IMR-90 (cell line): ENCODE measurements at regions not wholly inside any gene's neighbourhood (a gene's known extent, or its start where the extent isn't known, plus 50 kb on each side); places are given as distances from the start of the nearest gene placed in this dataset.

Experiments
- ATAC-seq: fragments of 200-7000 bp; cut with Tn5 transposase; 2 replicates; pipeline ENCODE4 v1.9.1; 2020; ENCODE audit warnings: low read depth, mild to moderate bottlenecking, moderate library complexity
- BruUV-seq: library from RNA; stranded (reverse); fragments of 400-500 nt; replicated peaks from 2 replicates; lab custom pipeline; 2021; lab: Mats Ljungman, UMichigan
- CTCF ChIA-PET: fragments of 300-600 bp; formaldehyde crosslinking; extraction: SDS; loops from one replicate; lab custom pipeline; 2021; ENCODE audit warnings: antibody characterized with exemption; lab: Yijun Ruan, JAX
- POLR2A ChIA-PET: fragments of 300-600 bp; sonication (Branson Sonifier 250); formaldehyde crosslinking; loops from one replicate; lab custom pipeline; 2022; ENCODE audit warnings: antibody characterized with exemption; ENCODE audit not compliant: unreplicated experiment; lab: Charles Lee
- DNase-seq: peaks from one replicate; pipeline ENCODE4 v3.0.0; 2013
- H2AFZ ChIP-seq: replicated peaks from 2 replicates; pipeline ENCODE3; 2013; ENCODE audit warnings: low read length, mild to moderate bottlenecking; ENCODE audit not compliant: poor library complexity
- H2AK5ac ChIP-seq: 2 replicates; pipeline ENCODE4 v1.6.1; 2013; ENCODE audit warnings: low read depth, low read length, inconsistent platforms
- H2AK9ac ChIP-seq: replicated peaks from 2 replicates; pipeline ENCODE3; 2013; ENCODE audit warnings: mild to moderate bottlenecking, low read depth, low read length, moderate library complexity; ENCODE audit not compliant: poor library complexity
- H2BK120ac ChIP-seq: 2 replicates; pipeline ENCODE4 v1.6.1; 2013; ENCODE audit warnings: low read depth, low read length, inconsistent platforms
- H2BK15ac ChIP-seq: 3 replicates; pipeline ENCODE4 v1.6.1; 2013; ENCODE audit warnings: low read depth, low read length, inconsistent platforms
- H2BK20ac ChIP-seq: 2 replicates; pipeline ENCODE4 v1.6.1; 2013; ENCODE audit warnings: low read depth, mild to moderate bottlenecking, inconsistent platforms, low read length, moderate library complexity
- H2BK5ac ChIP-seq: 2 replicates; pipeline ENCODE4 v1.6.1; 2013; ENCODE audit warnings: mild to moderate bottlenecking, low read depth, low read length, inconsistent platforms; ENCODE audit not compliant: poor library complexity, severe bottlenecking
- H3K14ac ChIP-seq: replicated peaks from 2 replicates; pipeline ENCODE4 v1.6.1; 2013; ENCODE audit warnings: low read depth, low read length, inconsistent platforms
- H3K18ac ChIP-seq: 2 replicates; pipeline ENCODE4 v1.6.1; 2013; ENCODE audit warnings: low read depth, low read length, control low read depth
- H3K23ac ChIP-seq: 2 replicates; pipeline ENCODE4 v1.6.1; 2013; ENCODE audit warnings: low read depth, low read length, inconsistent platforms
- H3K27ac ChIP-seq: 2 replicates; pipeline ENCODE4 v1.5.1; 2013; ENCODE audit warnings: mild to moderate bottlenecking, control low read depth, low read length; ENCODE audit not compliant: insufficient read depth
- H3K27me3 ChIP-seq: 2 replicates; pipeline ENCODE4 v1.6.1; 2013; ENCODE audit warnings: low read length; ENCODE audit not compliant: control insufficient read depth, insufficient read depth
- H3K36me3 ChIP-seq: 2 replicates; pipeline ENCODE4 v1.6.1; 2013; ENCODE audit warnings: low read length, mixed read lengths; ENCODE audit not compliant: control insufficient read depth, insufficient read depth
- H3K4ac ChIP-seq: 2 replicates; pipeline ENCODE4 v1.6.1; 2013; ENCODE audit warnings: low read depth, low read length, inconsistent platforms
- H3K4me1 ChIP-seq: 2 replicates; pipeline ENCODE4 v1.6.1; 2013; ENCODE audit warnings: low read length, mixed read lengths; ENCODE audit not compliant: control insufficient read depth, insufficient read depth
- H3K4me2 ChIP-seq: 2 replicates; pipeline ENCODE4 v1.6.1; 2013; ENCODE audit warnings: low read depth, mild to moderate bottlenecking, control low read depth, low read length, moderate library complexity
- H3K4me3 ChIP-seq: 2 replicates; pipeline ENCODE4 v1.5.1; 2013; ENCODE audit warnings: low read depth, mild to moderate bottlenecking, control low read depth, low read length, moderate library complexity; ENCODE audit not compliant: insufficient read depth
- H3K56ac ChIP-seq: 2 replicates; pipeline ENCODE4 v1.6.1; 2013; ENCODE audit warnings: low read length, inconsistent platforms; ENCODE audit not compliant: insufficient read depth; ENCODE audit errors: extremely low read depth
- H3K79me1 ChIP-seq, 2 experiments: 2 replicates each; pipeline ENCODE4 v1.6.1; 2013; ENCODE audit warnings: low read length in 2 of 2, inconsistent platforms in 1 of 2, low read depth in 1 of 2
- H3K9ac ChIP-seq: 2 replicates; pipeline ENCODE4 v1.6.1; 2013; ENCODE audit warnings: low read depth, low read length, control low read depth
- H3K9me1 ChIP-seq: 2 replicates; pipeline ENCODE4 v1.6.1; 2013; ENCODE audit warnings: low read length, inconsistent platforms; ENCODE audit not compliant: insufficient read depth
- H3K9me3 ChIP-seq: 2 replicates; pipeline ENCODE4 v1.6.1; 2013; ENCODE audit warnings: low read length; ENCODE audit not compliant: control insufficient read depth, insufficient read depth
- H4K20me1 ChIP-seq: 2 replicates; pipeline ENCODE4 v1.6.1; 2013; ENCODE audit warnings: low read length, inconsistent platforms; ENCODE audit not compliant: insufficient read depth
- H4K5ac ChIP-seq: 2 replicates; pipeline ENCODE4 v1.6.1; 2013; ENCODE audit warnings: mild to moderate bottlenecking, low read depth, low read length, control low read depth
- H4K8ac ChIP-seq, 2 experiments: 2 replicates each; pipeline ENCODE4 v1.6.1; 2013; ENCODE audit warnings: low read depth in 2 of 2, low read length in 2 of 2, control low read depth in 1 of 2, inconsistent platforms in 1 of 2
- H4K91ac ChIP-seq: 2 replicates; pipeline ENCODE4 v1.6.1; 2013; ENCODE audit warnings: low read depth, low read length, inconsistent platforms; ENCODE audit not compliant: insufficient read depth
- BHLHE40 ChIP-seq: fragments of 150-350 bp; IDR thresholded peaks from 2 replicates; pipeline ENCODE4 v1.6.1; 2016; ENCODE audit warnings: mild to moderate bottlenecking, low read depth, low read length
- CEBPB ChIP-seq: IDR thresholded peaks from 2 replicates; pipeline ENCODE4 v1.6.1; 2012; ENCODE audit warnings: low read depth, low read length, improper control_type of control experiment
- ELK1 ChIP-seq: fragments of 150-350 bp; IDR thresholded peaks from 2 replicates; pipeline ENCODE4 v1.6.1; 2016; ENCODE audit warnings: low read depth, mild to moderate bottlenecking, low read length, moderate library complexity, borderline replicate concordance
- MAZ ChIP-seq: IDR thresholded peaks from 2 replicates; pipeline ENCODE4 v1.6.1; 2012; ENCODE audit warnings: low read depth, mild to moderate bottlenecking, low read length, improper control_type of control experiment, moderate library complexity, borderline replicate concordance
- MXI1 ChIP-seq: IDR thresholded peaks from 2 replicates; pipeline ENCODE4 v1.6.1; 2012; ENCODE audit warnings: low read depth, mild to moderate bottlenecking, low read length, moderate library complexity, borderline replicate concordance
- POLR2A ChIP-seq: IDR thresholded peaks from 2 replicates; pipeline ENCODE4 v1.6.1; 2012; ENCODE audit warnings: mild to moderate bottlenecking, low read depth, low read length
- RAD21 ChIP-seq: IDR thresholded peaks from 2 replicates; pipeline ENCODE4 v1.6.1; 2012; ENCODE audit warnings: low read length, improper control_type of control experiment
- RCOR1 ChIP-seq: IDR thresholded peaks from 2 replicates; pipeline ENCODE4 v1.6.1; 2012; ENCODE audit warnings: mild to moderate bottlenecking, low read length, improper control_type of control experiment; ENCODE audit not compliant: insufficient replicate concordance
- RFX5 ChIP-seq: IDR thresholded peaks from 2 replicates; pipeline ENCODE4 v1.8.0; 2012; ENCODE audit warnings: low read depth, mild to moderate bottlenecking, low read length, moderate library complexity
- USF2 ChIP-seq: fragments of 150-350 bp; IDR thresholded peaks from 2 replicates; pipeline ENCODE4 v1.6.1; 2017; ENCODE audit warnings: mild to moderate bottlenecking, antibody characterized with exemption, low read length, low read depth
- dilution Hi-C: fragments of 300-500 bp; cut with HindIII; formaldehyde crosslinking; loops from one replicate; pipeline ENCODE4 v1.14.3; 2018; ENCODE audit warnings: low sequenced_read_pairs; ENCODE audit not compliant: unreplicated experiment
- in situ Hi-C: fragments of 300-500 bp; cut with MboI; formaldehyde crosslinking; loops from 3 replicates; pipeline ENCODE4 v1.14.3; 2019; ENCODE audit warnings: low sequenced_read_pairs, inconsistent platforms, mixed read lengths
- intact Hi-C: fragments of 100-400 bp; cut with micrococcal nuclease; formaldehyde crosslinking; loops from 2 replicates; pipeline ENCODE4 v1.10.0; 2022
- TF ChIP-seq, protein P1 (sequence below): conservative IDR thresholded peaks from 2 replicates; pipeline ENCODE4 v1.5.1; 2012; ENCODE audit warnings: mild to moderate bottlenecking, low read depth, low read length, improper control_type of control experiment

GRCh38 chr16:86024210-86024609, 125.2 kb downstream of the IRF8 start:
- intact Hi-C loops, result no loop called here

More at GRCh38 chr16:86024210-86024609, 125.2 kb downstream of the IRF8 start:
- Histone ChIP-seq H2AK9ac (no peak overlapping the region), H3K14ac (no peak overlapping the region), H3K9me1 (no peaks in the 10 kb centered on the region), H3K4me2 (no peak overlapping the region), H3K79me1 (no peaks in the 10 kb centered on the region), H3K9ac (no peak overlapping the region), H3K4me3 (no peak overlapping the region), H2AK5ac (no peak overlapping the region), H4K20me1 (no peaks in the 10 kb centered on the region), H3K9me3 (peaks cover 36% of the 10 kb centered on the region), H3K4me1 (no peaks in the 10 kb centered on the region; the same call in 1 of the 2 replicates), H2AFZ (no peak overlapping the region), H2BK20ac (no peak overlapping the region), H4K8ac (no peak overlapping the region), H3K27ac (no peak overlapping the region), H4K91ac (no peak overlapping the region), H3K27me3 (peaks cover 56% of the 10 kb centered on the region), H2BK5ac (no peak overlapping the region), H2BK120ac (no peak overlapping the region), H4K5ac (no peak overlapping the region), H3K18ac (no peak overlapping the region), H3K36me3 (no peaks in the 10 kb centered on the region), H3K23ac (no peak overlapping the region), H2BK15ac (no peak overlapping the region), H3K56ac (no peak overlapping the region), H3K4ac (no peak overlapping the region)
- no TSS peak for BruUV-seq
- POLR2A ChIA-PET, result no interaction called here
- no peak for ATAC-seq
- TF ChIP-seq POLR2A (no peak), MXI1 (no peak), RFX5 (no peak), ELK1 (no peak), USF2 (no peak), MAZ (no peak), RAD21 (no peak), RCOR1 (no peak), CEBPB (no peak), BHLHE40 (no peak)
- TF ChIP-seq, protein P1, sequence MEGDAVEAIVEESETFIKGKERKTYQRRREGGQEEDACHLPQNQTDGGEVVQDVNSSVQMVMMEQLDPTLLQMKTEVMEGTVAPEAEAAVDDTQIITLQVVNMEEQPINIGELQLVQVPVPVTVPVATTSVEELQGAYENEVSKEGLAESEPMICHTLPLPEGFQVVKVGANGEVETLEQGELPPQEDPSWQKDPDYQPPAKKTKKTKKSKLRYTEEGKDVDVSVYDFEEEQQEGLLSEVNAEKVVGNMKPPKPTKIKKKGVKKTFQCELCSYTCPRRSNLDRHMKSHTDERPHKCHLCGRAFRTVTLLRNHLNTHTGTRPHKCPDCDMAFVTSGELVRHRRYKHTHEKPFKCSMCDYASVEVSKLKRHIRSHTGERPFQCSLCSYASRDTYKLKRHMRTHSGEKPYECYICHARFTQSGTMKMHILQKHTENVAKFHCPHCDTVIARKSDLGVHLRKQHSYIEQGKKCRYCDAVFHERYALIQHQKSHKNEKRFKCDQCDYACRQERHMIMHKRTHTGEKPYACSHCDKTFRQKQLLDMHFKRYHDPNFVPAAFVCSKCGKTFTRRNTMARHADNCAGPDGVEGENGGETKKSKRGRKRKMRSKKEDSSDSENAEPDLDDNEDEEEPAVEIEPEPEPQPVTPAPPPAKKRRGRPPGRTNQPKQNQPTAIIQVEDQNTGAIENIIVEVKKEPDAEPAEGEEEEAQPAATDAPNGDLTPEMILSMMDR, result no peak
- in situ Hi-C loops, result no loop called here
- dilution Hi-C loops, result no loop called here
- CTCF ChIA-PET, result no interaction called here
- DNase-seq, result no peak
